DMS153 (cell line): ENCODE measurements at regions not wholly inside any gene's neighbourhood (a gene's known extent, or its start where the extent isn't known, plus 50 kb on each side); places are given as distances from the start of the nearest gene placed in this dataset.
"Not testable (repeated sequence)": the region's sequence is repeated elsewhere in the genome, so short reads cannot be mapped to it uniquely, and the experiment has no call there.

Source experiments
- DNase-seq: peaks from one replicate; lab custom pipeline; 2025; lab: John Stamatoyannopoulos, UW

- not testable (repeated sequence) for DNase-seq
Measured at GRCh38 chr20:30295967-30296366, 961.5 kb upstream of the DEFB115 start.

GRCh38 chr20:30297878-30298595 is 959.4 kb upstream of the DEFB115 start:
- not testable (repeated sequence) for DNase-seq

- DNase-seq: not testable (repeated sequence)
Measured at GRCh38 chr20:30300220-30300642, 957.2 kb upstream of the DEFB115 start.

GRCh38 chr20:30302786-30303185 is 954.7 kb upstream of the DEFB115 start:
- not testable (repeated sequence) for DNase-seq

GRCh38 chr20:30309938-30310337 is 947.5 kb upstream of the DEFB115 start:
- not testable (repeated sequence) for DNase-seq

GRCh38 chr20:30310385-30310784 is 947.1 kb upstream of the DEFB115 start:
- DNase-seq: not testable (repeated sequence)

GRCh38 chr20:30312220-30312619 is 945.2 kb upstream of the DEFB115 start:
- not testable (repeated sequence) for DNase-seq

- DNase-seq: not testable (repeated sequence)
Measured at GRCh38 chr20:30313660-30314059, 943.8 kb upstream of the DEFB115 start.

- DNase-seq: not testable (repeated sequence)
Measured at GRCh38 chr20:30316063-30316462, 941.4 kb upstream of the DEFB115 start.

- DNase-seq: not testable (repeated sequence)
Measured at GRCh38 chr20:30316532-30317299, 940.7 kb upstream of the DEFB115 start.

GRCh38 chr20:30333744-30334143 is 923.7 kb upstream of the DEFB115 start:
- DNase-seq: not testable (repeated sequence)

- not testable (repeated sequence) for DNase-seq
Measured at GRCh38 chr20:30337556-30337955, 919.9 kb upstream of the DEFB115 start.

- peak; percentile 1 for DNase-seq
Measured at GRCh38 chr20:30348932-30349331, 908.5 kb upstream of the DEFB115 start.

- DNase-seq: not testable (repeated sequence)
Measured at GRCh38 chr20:30356854-30357467, 900.5 kb upstream of the DEFB115 start.

GRCh38 chr20:30361756-30362155 is 895.7 kb upstream of the DEFB115 start:
- DNase-seq: not testable (repeated sequence)

- DNase-seq: not testable (repeated sequence)
Measured at GRCh38 chr20:30376430-30376766, 881.1 kb upstream of the DEFB115 start.

GRCh38 chr20:30376767-30377658 is 880.5 kb upstream of the DEFB115 start:
- peak; percentile 38 for DNase-seq

GRCh38 chr20:30378317-30378716 is 879.1 kb upstream of the DEFB115 start:
- DNase-seq: not testable (repeated sequence)

GRCh38 chr20:30378721-30379120 is 878.7 kb upstream of the DEFB115 start:
- DNase-seq: not testable (repeated sequence)

GRCh38 chr20:30384841-30385240 is 872.6 kb upstream of the DEFB115 start:
- not testable (repeated sequence) for DNase-seq

- DNase-seq: not testable (repeated sequence)
Measured at GRCh38 chr20:30386099-30386498, 871.4 kb upstream of the DEFB115 start.

GRCh38 chr20:30387823-30388222 is 869.6 kb upstream of the DEFB115 start:
- DNase-seq: not testable (repeated sequence)
